Activated T-cell treated with anti-CD3 and anti-CD28 coated beads, Interleukin-2, amount 50 U/mL, for 72 hours (primary cell): ENCODE measurements at regions not wholly inside any gene's neighbourhood (a gene's known extent, or its start where the extent isn't known, plus 50 kb on each side); places are given as distances from the start of the nearest gene placed in this dataset.
"Not testable (repeated sequence)": the region's sequence is repeated elsewhere in the genome, so short reads cannot be mapped to it uniquely, and the experiment has no call there.

Source experiments
- ATAC-seq, 2 donors: fragments of 150-1000 bp; cut with Tn5 transposase; replicated peaks in 1 of 2; 2 replicates each; pipeline ENCODE4 v1.10.0; 2021; ENCODE audit warnings: moderate library complexity in 2 of 2, mild to moderate bottlenecking in 1 of 2
- DNase-seq, 2 donors: peaks; one replicate each; pipeline ENCODE4 v3.0.0; 2021 to 2022; ENCODE audit warnings: mixed read lengths in 1 of 2
- H3K27ac Mint-ChIP-seq: one replicate; pipeline ENCODE4 v1.8.0; 2022; ENCODE audit warnings: mild to moderate bottlenecking, moderate library complexity, mixed read lengths
- H3K27me3 Mint-ChIP-seq: one replicate; pipeline ENCODE4 v1.8.0; 2022; ENCODE audit warnings: low read depth, mixed read lengths
- H3K36me3 Mint-ChIP-seq, 2 donors: one replicate each; pipeline ENCODE4 v1.8.0; 2022; ENCODE audit warnings: mixed read lengths in 2 of 2, mild to moderate bottlenecking in 1 of 2; ENCODE audit not compliant: insufficient read depth in 2 of 2
- H3K4me1 Mint-ChIP-seq: one replicate; pipeline ENCODE4 v1.8.0; 2022; ENCODE audit warnings: low read depth, mixed read lengths
- H3K4me3 Mint-ChIP-seq, 2 donors: one replicate each; pipeline ENCODE4 v1.8.0; 2022; ENCODE audit warnings: mild to moderate bottlenecking in 2 of 2, mixed read lengths in 2 of 2, moderate library complexity in 2 of 2
- H3K9me3 Mint-ChIP-seq, 2 donors: one replicate each; pipeline ENCODE4 v1.8.0; 2022; ENCODE audit warnings: mixed read lengths in 2 of 2

GRCh38 chr1:189607477-189608096 lies 870.1 kb downstream of the BRINP3 start:
- no peak for DNase-seq
- ATAC-seq: no peak
- no peak overlapping the region for H3K4me3 Mint-ChIP-seq
- H3K27ac Mint-ChIP-seq: no peak overlapping the region
- no peaks in the 10 kb centered on the region for H3K4me1 Mint-ChIP-seq
- H3K9me3 Mint-ChIP-seq: no peaks in the 10 kb centered on the region
- no peaks in the 10 kb centered on the region for H3K36me3 Mint-ChIP-seq
- H3K27me3 Mint-ChIP-seq: no peaks in the 10 kb centered on the region

GRCh38 chr1:189609167-189609566 lies 868.5 kb downstream of the BRINP3 start:
- Mint-ChIP-seq H3K4me3 (no peak overlapping the region), H3K9me3 (no peaks in the 10 kb centered on the region), H3K27me3 (no peaks in the 10 kb centered on the region), H3K27ac (no peak overlapping the region), H3K4me1 (no peaks in the 10 kb centered on the region), H3K36me3 (no peaks in the 10 kb centered on the region)
- ATAC-seq (no peak), DNase-seq (no peak)

GRCh38 chr1:189616893-189617292 lies 860.8 kb downstream of the BRINP3 start:
- no peaks in the 10 kb centered on the region for H3K4me1 Mint-ChIP-seq
- DNase-seq: no peak
- no peaks in the 10 kb centered on the region for H3K36me3 Mint-ChIP-seq
- no peaks in the 10 kb centered on the region for H3K27me3 Mint-ChIP-seq
- H3K4me3 Mint-ChIP-seq: no peak overlapping the region
- H3K9me3 Mint-ChIP-seq: peaks cover 0 to 8% of the 10 kb centered on the region in 2 donors
- no peak overlapping the region for H3K27ac Mint-ChIP-seq
- ATAC-seq: no peak

- Mint-ChIP-seq H3K27me3 (no peaks in the 10 kb centered on the region), H3K27ac (no peak overlapping the region), H3K36me3 (no peaks in the 10 kb centered on the region), H3K4me1 (no peaks in the 10 kb centered on the region), H3K4me3 (no peak overlapping the region), H3K9me3 (peaks cover 0 to 8% of the 10 kb centered on the region in 2 donors)
- ATAC-seq: no peak
- DNase-seq: no peak
These were observed 857.9 kb downstream of the BRINP3 start for GRCh38 chr1:189619682-189620332.

GRCh38 chr1:189620471-189620870 lies 857.2 kb downstream of the BRINP3 start:
- no peak overlapping the region for H3K27ac Mint-ChIP-seq
- DNase-seq (no peak), ATAC-seq (no peak)
- H3K36me3 Mint-ChIP-seq: no peaks in the 10 kb centered on the region
- no peaks in the 10 kb centered on the region for H3K4me1 Mint-ChIP-seq
- H3K27me3 Mint-ChIP-seq: no peaks in the 10 kb centered on the region
- H3K9me3 Mint-ChIP-seq: peaks cover 0 to 8% of the 10 kb centered on the region in 2 donors
- H3K4me3 Mint-ChIP-seq: no peak overlapping the region

- H3K27ac Mint-ChIP-seq: no peak overlapping the region
- DNase-seq: no peak
- no peaks in the 10 kb centered on the region for H3K27me3 Mint-ChIP-seq
- H3K36me3 Mint-ChIP-seq: no peaks in the 10 kb centered on the region
- H3K9me3 Mint-ChIP-seq: peaks cover 0 to 7% of the 10 kb centered on the region in 2 donors
- no peaks in the 10 kb centered on the region for H3K4me1 Mint-ChIP-seq
- no peak for ATAC-seq
- no peak overlapping the region for H3K4me3 Mint-ChIP-seq
These were observed 854.3 kb downstream of the BRINP3 start for GRCh38 chr1:189623336-189623735.

GRCh38 chr1:189627427-189627826 lies 850.2 kb downstream of the BRINP3 start:
- DNase-seq (no peak), ATAC-seq (no peak)
- no peak overlapping the region for H3K27ac Mint-ChIP-seq
- H3K27me3 Mint-ChIP-seq: no peaks in the 10 kb centered on the region
- H3K36me3 Mint-ChIP-seq: no peaks in the 10 kb centered on the region
- H3K9me3 Mint-ChIP-seq: peaks cover 0 to 5% of the 10 kb centered on the region in 2 donors
- no peak overlapping the region for H3K4me3 Mint-ChIP-seq
- H3K4me1 Mint-ChIP-seq: no peaks in the 10 kb centered on the region

GRCh38 chr1:189628857-189629256 lies 848.8 kb downstream of the BRINP3 start:
- no peaks in the 10 kb centered on the region for H3K27me3 Mint-ChIP-seq
- DNase-seq (no peak), ATAC-seq (no peak)
- H3K27ac Mint-ChIP-seq: no peak overlapping the region
- H3K9me3 Mint-ChIP-seq: peaks cover 0 to 5% of the 10 kb centered on the region in 2 donors
- no peak overlapping the region for H3K4me3 Mint-ChIP-seq
- H3K36me3 Mint-ChIP-seq: no peaks in the 10 kb centered on the region
- no peaks in the 10 kb centered on the region for H3K4me1 Mint-ChIP-seq

GRCh38 chr1:189633658-189634057 lies 844.0 kb downstream of the BRINP3 start:
- Mint-ChIP-seq H3K4me1 (no peaks in the 10 kb centered on the region), H3K4me3 (no peak overlapping the region), H3K9me3 (peaks cover 3 to 8% of the 10 kb centered on the region in 2 donors), H3K27me3 (no peaks in the 10 kb centered on the region), H3K27ac (no peak overlapping the region), H3K36me3 (no peaks in the 10 kb centered on the region)
- ATAC-seq: no peak
- no peak for DNase-seq

- ATAC-seq (no peak), DNase-seq (no peak)
- Mint-ChIP-seq H3K4me3 (no peak overlapping the region), H3K4me1 (no peaks in the 10 kb centered on the region), H3K36me3 (no peaks in the 10 kb centered on the region), H3K9me3 (peaks cover 3 to 10% of the 10 kb centered on the region in 2 donors), H3K27ac (no peak overlapping the region), H3K27me3 (no peaks in the 10 kb centered on the region)
These were observed 840.6 kb downstream of the BRINP3 start for GRCh38 chr1:189637041-189637440.

- ATAC-seq, H3K4me1 Mint-ChIP-seq, H3K9me3 Mint-ChIP-seq: not testable (repeated sequence)
These were observed 833.5 kb downstream of the BRINP3 start for GRCh38 chr1:189644156-189644555.

GRCh38 chr1:189644970-189645369 lies 832.7 kb downstream of the BRINP3 start:
- Mint-ChIP-seq H3K27ac (no peak overlapping the region), H3K4me1 (no peaks in the 10 kb centered on the region), H3K36me3 (no peaks in the 10 kb centered on the region), H3K9me3 (peaks cover 0 to 6% of the 10 kb centered on the region in 2 donors), H3K27me3 (no peaks in the 10 kb centered on the region), H3K4me3 (no peak overlapping the region)
- no peak for DNase-seq
- no peak for ATAC-seq

More at GRCh38 chr1:189644156-189644555, 833.5 kb downstream of the BRINP3 start:
- DNase-seq, H3K27ac Mint-ChIP-seq, H3K4me3 Mint-ChIP-seq, H3K36me3 Mint-ChIP-seq, H3K27me3 Mint-ChIP-seq: not testable (repeated sequence)

- no peaks in the 10 kb centered on the region for H3K36me3 Mint-ChIP-seq
- H3K4me1 Mint-ChIP-seq: no peaks in the 10 kb centered on the region
These were observed 831.6 kb downstream of the BRINP3 start for GRCh38 chr1:189646066-189646465.

GRCh38 chr1:189654906-189655305 lies 822.8 kb downstream of the BRINP3 start:
- no peak overlapping the region for H3K4me3 Mint-ChIP-seq

More at GRCh38 chr1:189646066-189646465, 831.6 kb downstream of the BRINP3 start:
- Mint-ChIP-seq H3K4me3 (no peak overlapping the region), H3K9me3 (peaks cover 0 to 6% of the 10 kb centered on the region in 2 donors), H3K27ac (no peak overlapping the region), H3K27me3 (no peaks in the 10 kb centered on the region)
- ATAC-seq (no peak), DNase-seq (no peak)

More at GRCh38 chr1:189654906-189655305, 822.8 kb downstream of the BRINP3 start:
- Mint-ChIP-seq H3K4me1 (no peaks in the 10 kb centered on the region), H3K27ac (no peak overlapping the region), H3K36me3 (no peaks in the 10 kb centered on the region), H3K27me3 (no peaks in the 10 kb centered on the region), H3K9me3 (peaks cover 0 to 6% of the 10 kb centered on the region in 2 donors)
- ATAC-seq (no peak), DNase-seq (no peak)
